GM19468 (cell line): ENCODE measurements at regions not wholly inside any gene's neighbourhood (a gene's known extent, or its start where the extent isn't known, plus 50 kb on each side); places are given as distances from the start of the nearest gene placed in this dataset.
"Not testable (repeated sequence)": the region's sequence is repeated elsewhere in the genome, so short reads cannot be mapped to it uniquely, and the experiment has no call there.

Experiments used
- ATAC-seq: cut with Tn5 transposase; IDR thresholded peaks from one replicate; pipeline ENCODE4 v1.9.1; 2021; ENCODE audit warnings: mild to moderate bottlenecking, moderate library complexity, moderate number of reproducible peaks; ENCODE audit not compliant: unreplicated experiment; ENCODE audit errors: extremely low read depth

- not testable (repeated sequence) for ATAC-seq
Measured at GRCh38 chr1:188812836-188813573, 1664.7 kb downstream of the BRINP3 start.

- no peak for ATAC-seq
Measured at GRCh38 chr1:188817814-188818213, 1659.8 kb downstream of the BRINP3 start.

GRCh38 chr1:188822248-188822647, 1655.4 kb downstream of the BRINP3 start:
- no peak for ATAC-seq

GRCh38 chr1:188825471-188825870, 1652.2 kb downstream of the BRINP3 start:
- no peak for ATAC-seq

GRCh38 chr1:188826800-188827199, 1650.9 kb downstream of the BRINP3 start:
- ATAC-seq = no peak

GRCh38 chr1:188827400-188827799, 1650.3 kb downstream of the BRINP3 start:
- no peak for ATAC-seq

GRCh38 chr1:188841111-188841696, 1636.5 kb downstream of the BRINP3 start:
- not testable (repeated sequence) for ATAC-seq

GRCh38 chr1:188846468-188846867, 1631.2 kb downstream of the BRINP3 start:
- no peak for ATAC-seq

GRCh38 chr1:188857526-188858087, 1620.1 kb downstream of the BRINP3 start:
- ATAC-seq = no peak

- no peak for ATAC-seq
Measured at GRCh38 chr1:188867614-188868013, 1610.0 kb downstream of the BRINP3 start.

- no peak for ATAC-seq
Measured at GRCh38 chr1:188871164-188871563, 1606.5 kb downstream of the BRINP3 start.

- ATAC-seq = no peak
Measured at GRCh38 chr1:188872376-188872775, 1605.3 kb downstream of the BRINP3 start.

GRCh38 chr1:188877668-188878067, 1600.0 kb downstream of the BRINP3 start:
- no peak for ATAC-seq

GRCh38 chr1:188888386-188888785, 1589.3 kb downstream of the BRINP3 start:
- no peak for ATAC-seq

GRCh38 chr1:188889166-188889565, 1588.5 kb downstream of the BRINP3 start:
- ATAC-seq = no peak

GRCh38 chr1:188891958-188892357, 1585.7 kb downstream of the BRINP3 start:
- no peak for ATAC-seq

- ATAC-seq = no peak
Measured at GRCh38 chr1:188895611-188896010, 1582.1 kb downstream of the BRINP3 start.

- ATAC-seq = no peak
Measured at GRCh38 chr1:188903241-188903640, 1574.4 kb downstream of the BRINP3 start.

GRCh38 chr1:188904201-188904600, 1573.5 kb downstream of the BRINP3 start:
- no peak for ATAC-seq

GRCh38 chr1:188906921-188907641, 1570.6 kb downstream of the BRINP3 start:
- ATAC-seq = no peak

- ATAC-seq = no peak
Measured at GRCh38 chr1:188930382-188930781, 1547.3 kb downstream of the BRINP3 start.
